ENCODE measurements at regions not wholly inside any gene's neighbourhood (a gene's known extent, or its start where the extent isn't known, plus 50 kb on each side); places are given as distances from the start of the nearest gene placed in this dataset.

DNA sequence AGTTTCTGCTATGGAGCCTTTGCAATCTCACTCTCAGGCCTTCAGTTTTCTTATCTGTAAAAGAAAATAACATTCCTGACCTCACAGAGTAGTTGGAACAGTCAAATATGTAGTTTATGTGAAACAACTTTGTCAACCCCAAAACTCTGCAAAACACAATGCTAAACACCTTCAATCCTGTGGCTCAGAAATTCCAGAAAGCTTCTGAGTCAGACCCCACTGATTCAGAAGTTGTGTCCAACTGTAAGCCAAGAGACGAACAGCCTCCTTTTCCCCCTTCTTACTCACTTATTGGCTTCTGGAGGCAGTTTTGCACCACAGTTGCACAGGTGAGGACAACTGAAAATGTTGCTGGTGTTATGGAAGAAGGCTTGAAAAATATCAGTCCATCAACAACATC lies 52.9 kb downstream of the TMSB4Y start:
- H3K9me3 Mint-ChIP-seq = no peaks in the 10 kb centered on the region
- ChIA-PET CTCF (ENCODE audit: partially characterized antibody) (no interaction called here), POLR2A (ENCODE audit: partially characterized antibody) (no interaction called here)
- no peaks in the 10 kb centered on the region for H3K36me3 ChIP-seq (ENCODE audit: insufficient read depth, low read length)
- H3K27ac Mint-ChIP-seq = no peak overlapping the region
- intact Hi-C loops (cut with micrococcal nuclease) = loop anchor here (10.0 kb wide), 1 partner anchor 588 kb away; no protein-coding TSS in a partner anchor
- no peak for DNase-seq
- no peaks in the 10 kb centered on the region for H3K9me3 ChIP-seq (ENCODE audit: control insufficient read depth in 1 of 2, low read length in 2 of 2)
- no peak overlapping the region for H3K4me3 Mint-ChIP-seq
- H3K36me3 Mint-ChIP-seq = no peaks in the 10 kb centered on the region
- H3K27me3 Mint-ChIP-seq = no peaks in the 10 kb centered on the region
- H3K4me3 ChIP-seq (ENCODE audit: low read length in 2 of 2) = no peak overlapping the region
- no peak overlapping the region for H3K27ac ChIP-seq (ENCODE audit: low read depth, low read length)
- no peaks in the 10 kb centered on the region for H3K27me3 ChIP-seq (ENCODE audit: insufficient read depth, low read length)
- peaks cover 0 to 8% (median 1%) of the 10 kb centered on the region in 4 donors for H3K4me1 Mint-ChIP-seq
- H3K4me1 ChIP-seq (ENCODE audit: insufficient read depth, low read length) = no peaks in the 10 kb centered on the region

DNA sequence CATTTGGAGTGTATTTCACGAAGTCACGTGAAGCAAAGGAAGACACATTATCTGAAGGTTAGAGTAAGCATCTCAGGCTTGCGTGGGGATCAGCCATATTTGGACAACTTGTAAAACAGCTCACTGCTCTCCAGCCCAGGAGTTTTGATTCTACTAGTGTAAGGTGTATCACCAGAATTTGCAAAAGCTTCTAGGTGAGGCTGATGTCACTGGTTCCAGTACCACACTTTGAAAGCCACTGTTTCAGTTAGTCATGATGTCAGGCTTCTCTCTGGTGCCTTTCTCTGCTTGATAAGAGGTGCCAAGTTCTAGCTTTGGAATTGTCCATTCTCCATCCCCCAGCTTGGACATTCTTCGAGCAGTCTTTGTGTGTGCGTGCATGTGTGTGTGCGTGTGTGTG lies 62.3 kb downstream of the TMSB4Y start:
- Mint-ChIP-seq H3K27me3 (no peaks in the 10 kb centered on the region), H3K4me3 (no peak overlapping the region), H3K9me3 (no peaks in the 10 kb centered on the region), H3K36me3 (peaks cover 0 to 7% of the 10 kb centered on the region in 2 donors), H3K27ac (no peak overlapping the region), H3K4me1 (peaks cover 0 to 4% (median 0%) of the 10 kb centered on the region in 4 donors)
- no peaks in the 10 kb centered on the region for H3K27me3 ChIP-seq (ENCODE audit: insufficient read depth, low read length)
- no peaks in the 10 kb centered on the region for H3K4me1 ChIP-seq (ENCODE audit: insufficient read depth, low read length)
- H3K36me3 ChIP-seq (ENCODE audit: insufficient read depth, low read length) = no peaks in the 10 kb centered on the region
- ChIA-PET POLR2A (ENCODE audit: partially characterized antibody) (no interaction called here), CTCF (ENCODE audit: partially characterized antibody) (no interaction called here)
- intact Hi-C loops (cut with micrococcal nuclease) = no loop called here
- H3K27ac ChIP-seq (ENCODE audit: low read depth, low read length) = no peak overlapping the region
- no peak overlapping the region for H3K4me3 ChIP-seq (ENCODE audit: low read length in 2 of 2)
- no peak for DNase-seq
- no peaks in the 10 kb centered on the region for H3K9me3 ChIP-seq (ENCODE audit: control insufficient read depth in 1 of 2, low read length in 2 of 2)

DNA sequence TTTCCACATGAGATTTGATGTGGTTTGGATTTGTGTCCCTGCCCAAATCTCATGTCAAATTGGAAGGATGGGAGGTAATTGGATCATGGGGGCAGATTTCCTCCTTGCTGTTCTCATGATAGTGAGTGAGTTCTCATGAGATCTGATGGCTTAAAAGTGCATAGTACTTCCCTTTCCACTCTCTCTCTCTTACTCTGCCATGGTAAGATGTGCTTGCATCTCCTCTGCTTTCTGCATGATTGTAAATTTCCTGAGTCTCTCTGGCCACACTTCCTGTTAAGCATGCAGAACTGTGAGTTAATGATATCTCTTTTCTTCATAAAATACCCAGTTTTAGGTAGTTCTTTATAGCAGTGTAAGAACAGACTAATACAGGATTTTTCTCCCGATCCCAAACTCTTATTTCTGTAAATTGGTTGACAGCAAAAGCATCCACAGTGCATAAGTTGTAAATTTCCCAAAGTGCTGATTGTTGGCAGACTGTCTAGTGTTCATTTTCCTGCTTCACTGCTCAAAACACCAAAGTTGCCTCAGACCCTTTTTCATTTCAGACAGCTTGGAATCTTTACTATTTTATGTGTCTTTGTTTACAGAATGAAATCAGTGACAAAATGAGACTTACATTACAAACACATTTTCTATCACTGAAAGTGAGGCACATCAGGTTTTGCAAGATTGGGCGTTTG lies 86.6 kb downstream of the TMSB4Y start:
- H3K36me3 Mint-ChIP-seq = peaks cover 0 to 4% of the 10 kb centered on the region in 2 donors
- H3K27me3 Mint-ChIP-seq = no peaks in the 10 kb centered on the region
- Histone ChIP-seq H3K9me3 (ENCODE audit: control insufficient read depth in 1 of 2, low read length in 2 of 2) (no peaks in the 10 kb centered on the region), H3K36me3 (ENCODE audit: insufficient read depth, low read length) (no peaks in the 10 kb centered on the region), H3K27ac (ENCODE audit: low read depth, low read length) (no peak overlapping the region), H3K4me3 (ENCODE audit: low read length in 2 of 2) (no peak overlapping the region), H3K4me1 (ENCODE audit: insufficient read depth, low read length) (peaks cover 20% of the 10 kb centered on the region), H3K27me3 (ENCODE audit: insufficient read depth, low read length) (no peaks in the 10 kb centered on the region)
- POLR2A ChIA-PET (ENCODE audit: partially characterized antibody) = no interaction called here
- H3K27ac Mint-ChIP-seq = peak overlapping the region in 1 of 7 donors; percentile 30
- H3K9me3 Mint-ChIP-seq = no peaks in the 10 kb centered on the region
- CTCF ChIA-PET (ENCODE audit: partially characterized antibody) = no interaction called here
- intact Hi-C loops (cut with micrococcal nuclease) = no loop called here
- peaks cover 0 to 20% (median 9%) of the 10 kb centered on the region in 4 donors for H3K4me1 Mint-ChIP-seq
- peak overlapping the region in 1 of 8 donors; percentile 62 for H3K4me3 Mint-ChIP-seq
- no peak for DNase-seq

DNA sequence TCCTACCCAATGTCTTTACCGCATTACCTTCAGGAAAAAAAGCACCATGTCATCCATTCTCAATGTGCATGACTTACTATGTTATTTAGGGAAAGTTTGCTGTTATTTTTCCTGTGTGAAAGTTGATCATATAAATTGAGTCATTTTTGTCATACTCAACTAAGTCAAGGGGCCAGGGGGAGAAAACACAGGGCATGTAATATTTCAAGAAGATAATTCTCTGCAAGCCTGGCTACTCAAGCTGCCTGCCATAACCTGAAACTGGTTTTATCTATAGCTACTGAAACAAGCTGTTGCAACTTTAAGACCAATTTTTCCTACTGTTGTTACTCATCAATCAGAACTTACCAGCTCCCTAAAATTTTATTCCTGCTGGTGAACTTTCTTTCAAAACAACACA lies 91.4 kb downstream of the TMSB4Y start:
- Mint-ChIP-seq H3K9me3 (no peaks in the 10 kb centered on the region), H3K4me3 (no peak overlapping the region), H3K4me1 (peaks cover 0 to 5% (median 2%) of the 10 kb centered on the region in 4 donors), H3K36me3 (no peaks in the 10 kb centered on the region), H3K27me3 (no peaks in the 10 kb centered on the region), H3K27ac (no peak overlapping the region)
- Histone ChIP-seq H3K4me3 (ENCODE audit: low read length in 2 of 2) (no peak overlapping the region), H3K36me3 (ENCODE audit: insufficient read depth, low read length) (no peaks in the 10 kb centered on the region), H3K27ac (ENCODE audit: low read depth, low read length) (no peak overlapping the region), H3K4me1 (ENCODE audit: insufficient read depth, low read length) (peaks cover 5% of the 10 kb centered on the region), H3K27me3 (ENCODE audit: insufficient read depth, low read length) (no peaks in the 10 kb centered on the region), H3K9me3 (ENCODE audit: control insufficient read depth in 1 of 2, low read length in 2 of 2) (no peaks in the 10 kb centered on the region)
- ChIA-PET CTCF (ENCODE audit: partially characterized antibody) (no interaction called here), POLR2A (ENCODE audit: partially characterized antibody) (no interaction called here)
- intact Hi-C loops (cut with micrococcal nuclease) = no loop called here
- DNase-seq = no peak

DNA sequence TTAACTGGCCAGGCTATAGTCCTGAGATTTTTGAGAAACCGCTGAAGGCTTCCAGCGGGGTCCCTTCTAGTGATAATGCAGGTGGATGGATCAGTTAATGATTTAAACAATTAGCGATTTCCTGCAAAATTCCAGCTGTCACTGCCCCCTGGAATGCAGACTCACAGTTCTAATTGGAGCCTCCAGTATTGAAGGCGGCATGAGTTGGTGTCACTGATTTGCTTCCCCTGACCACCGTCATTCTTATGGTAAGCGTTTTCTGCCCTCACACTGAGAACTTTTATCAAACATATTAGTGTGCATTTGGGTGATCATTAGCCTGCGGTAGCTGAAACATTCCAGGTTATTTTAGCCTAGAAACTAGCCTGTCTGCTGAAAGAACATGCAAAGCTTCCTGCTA lies 99.1 kb downstream of the TMSB4Y start:
- DNase-seq = no peak
- H3K4me1 Mint-ChIP-seq = peaks cover 0 to 40% (median 6%) of the 10 kb centered on the region in 4 donors
- Histone ChIP-seq H3K27ac (ENCODE audit: low read depth, low read length) (no peak overlapping the region), H3K4me1 (ENCODE audit: insufficient read depth, low read length) (peaks cover 19% of the 10 kb centered on the region), H3K27me3 (ENCODE audit: insufficient read depth, low read length) (no peaks in the 10 kb centered on the region), H3K4me3 (ENCODE audit: low read length in 2 of 2) (no peak overlapping the region), H3K9me3 (ENCODE audit: control insufficient read depth in 1 of 2, low read length in 2 of 2) (no peaks in the 10 kb centered on the region), H3K36me3 (ENCODE audit: insufficient read depth, low read length) (no peaks in the 10 kb centered on the region)
- no peak overlapping the region for H3K27ac Mint-ChIP-seq
- no peaks in the 10 kb centered on the region for H3K36me3 Mint-ChIP-seq
- POLR2A ChIA-PET (ENCODE audit: partially characterized antibody) = no interaction called here
- H3K27me3 Mint-ChIP-seq = no peaks in the 10 kb centered on the region
- H3K9me3 Mint-ChIP-seq = no peaks in the 10 kb centered on the region
- no peak overlapping the region for H3K4me3 Mint-ChIP-seq
- intact Hi-C loops (cut with micrococcal nuclease) = no loop called here
- CTCF ChIA-PET (ENCODE audit: partially characterized antibody) = no interaction called here

DNA sequence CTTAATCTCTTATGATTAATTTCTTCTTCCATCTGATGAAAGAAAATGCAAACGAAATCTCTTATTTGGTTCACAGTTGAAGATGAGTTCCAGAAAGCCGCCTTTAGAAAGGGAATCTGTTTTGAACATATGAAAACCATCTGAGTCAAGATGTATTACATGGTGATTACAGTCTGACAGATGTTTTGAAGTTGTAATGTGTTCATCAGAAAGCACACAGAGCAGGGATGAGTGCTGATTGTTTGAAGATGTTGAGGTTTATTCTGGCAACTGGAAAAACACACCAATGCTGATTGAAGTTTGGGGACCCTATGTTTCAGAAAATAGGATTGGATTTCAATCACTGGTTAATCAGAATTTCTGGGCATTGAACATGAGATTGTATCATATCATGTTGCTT lies 99.7 kb downstream of the TMSB4Y start:
- H3K36me3 ChIP-seq (ENCODE audit: insufficient read depth, low read length) = no peaks in the 10 kb centered on the region
- peaks cover 0 to 2% of the 10 kb centered on the region in 2 donors for H3K36me3 Mint-ChIP-seq
- H3K4me1 Mint-ChIP-seq = peaks cover 0 to 40% (median 6%) of the 10 kb centered on the region in 4 donors
- no peaks in the 10 kb centered on the region for H3K27me3 ChIP-seq (ENCODE audit: insufficient read depth, low read length)
- H3K27ac ChIP-seq (ENCODE audit: low read depth, low read length) = no peak overlapping the region
- no peak overlapping the region for H3K4me3 Mint-ChIP-seq
- DNase-seq = no peak
- POLR2A ChIA-PET (ENCODE audit: partially characterized antibody) = no interaction called here
- peak overlapping the region in 1 of 7 donors; percentile 6 for H3K27ac Mint-ChIP-seq
- intact Hi-C loops (cut with micrococcal nuclease) = no loop called here
- no peaks in the 10 kb centered on the region for H3K9me3 ChIP-seq (ENCODE audit: control insufficient read depth in 1 of 2, low read length in 2 of 2)
- CTCF ChIA-PET (ENCODE audit: partially characterized antibody) = no interaction called here
- no peak overlapping the region for H3K4me3 ChIP-seq (ENCODE audit: low read length in 2 of 2)
- no peaks in the 10 kb centered on the region for H3K27me3 Mint-ChIP-seq
- peaks cover 19% of the 10 kb centered on the region for H3K4me1 ChIP-seq (ENCODE audit: insufficient read depth, low read length)
- no peaks in the 10 kb centered on the region for H3K9me3 Mint-ChIP-seq

DNA sequence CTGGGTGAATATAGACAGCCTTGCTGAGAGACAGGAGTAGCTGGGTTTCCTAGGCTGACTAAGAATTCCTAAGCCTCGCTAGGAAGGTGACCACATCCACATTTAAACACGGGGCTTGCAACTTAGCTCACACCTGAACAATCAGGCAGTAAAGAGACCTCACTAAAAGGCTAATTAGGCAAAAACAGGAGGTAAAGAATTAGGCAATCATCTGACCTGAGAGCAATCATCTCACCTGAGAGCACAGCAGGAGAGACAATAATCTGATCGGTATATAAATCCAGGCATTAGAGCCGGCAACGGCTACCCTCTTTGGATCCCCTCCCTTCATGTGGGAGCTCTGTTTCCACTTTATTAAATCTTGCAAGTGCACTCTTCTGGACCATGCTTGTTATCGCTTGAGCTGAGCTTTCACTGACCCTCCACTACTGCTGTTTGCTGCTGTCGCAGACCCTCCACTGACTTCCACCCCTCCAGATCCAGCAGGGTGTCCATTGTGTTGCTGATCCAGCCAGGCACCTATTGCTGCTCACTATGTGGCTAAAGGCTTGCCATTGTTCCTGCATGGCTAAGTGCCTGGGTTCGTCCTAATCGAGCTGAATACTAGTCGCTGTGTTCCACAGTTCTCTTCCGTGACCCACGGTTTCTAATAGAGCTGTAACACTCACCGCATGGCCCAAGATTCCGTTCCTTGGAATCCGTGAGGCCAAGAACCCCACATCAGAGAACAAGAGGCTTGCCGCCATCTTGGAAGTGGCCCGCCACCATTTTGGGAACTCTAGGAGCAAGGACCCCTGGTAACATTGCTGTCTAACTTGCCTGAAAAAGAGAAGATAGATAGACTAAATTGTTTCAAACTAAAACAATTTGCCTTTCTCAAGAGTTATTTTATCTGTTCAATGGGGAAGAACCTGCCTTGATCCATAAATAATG lies 100.7 kb downstream of the TMSB4Y start:
- Histone ChIP-seq H3K27ac (ENCODE audit: low read depth, low read length) (no peak overlapping the region), H3K9me3 (ENCODE audit: control insufficient read depth in 1 of 2, low read length in 2 of 2) (no peaks in the 10 kb centered on the region), H3K36me3 (ENCODE audit: insufficient read depth, low read length) (no peaks in the 10 kb centered on the region), H3K4me1 (ENCODE audit: insufficient read depth, low read length) (peaks cover 19% of the 10 kb centered on the region), H3K4me3 (ENCODE audit: low read length in 2 of 2) (no peak overlapping the region), H3K27me3 (ENCODE audit: insufficient read depth, low read length) (no peaks in the 10 kb centered on the region)
- H3K4me1 Mint-ChIP-seq = peaks cover 0 to 40% (median 6%) of the 10 kb centered on the region in 4 donors
- H3K4me3 Mint-ChIP-seq = peak overlapping the region in 1 of 8 donors; percentile 46
- peaks cover 0 to 2% of the 10 kb centered on the region in 2 donors for H3K36me3 Mint-ChIP-seq
- H3K9me3 Mint-ChIP-seq = no peaks in the 10 kb centered on the region
- POLR2A ChIA-PET (ENCODE audit: partially characterized antibody) = interaction anchor here (1.3 kb wide), 2 partner anchors 52 to 101 kb away, joined by 3 to 6 read pairs; partner anchors contain the start of gene TMSB4Y
- no peak for DNase-seq
- CTCF ChIA-PET (ENCODE audit: partially characterized antibody) = no interaction called here
- peak overlapping the region in 1 of 7 donors; percentile 66 for H3K27ac Mint-ChIP-seq
- intact Hi-C loops (cut with micrococcal nuclease) = no loop called here
- H3K27me3 Mint-ChIP-seq = no peaks in the 10 kb centered on the region

Data from CD4-positive, alpha-beta memory T cell (primary cell).